ENCODE measurements at regions not wholly inside any gene's neighbourhood (a gene's known extent, or its start where the extent isn't known, plus 50 kb on each side); places are given as distances from the start of the nearest gene placed in this dataset.
A peak's percentile ranks its signal among the peaks of the same experiment; 100 is the strongest.

DNA sequence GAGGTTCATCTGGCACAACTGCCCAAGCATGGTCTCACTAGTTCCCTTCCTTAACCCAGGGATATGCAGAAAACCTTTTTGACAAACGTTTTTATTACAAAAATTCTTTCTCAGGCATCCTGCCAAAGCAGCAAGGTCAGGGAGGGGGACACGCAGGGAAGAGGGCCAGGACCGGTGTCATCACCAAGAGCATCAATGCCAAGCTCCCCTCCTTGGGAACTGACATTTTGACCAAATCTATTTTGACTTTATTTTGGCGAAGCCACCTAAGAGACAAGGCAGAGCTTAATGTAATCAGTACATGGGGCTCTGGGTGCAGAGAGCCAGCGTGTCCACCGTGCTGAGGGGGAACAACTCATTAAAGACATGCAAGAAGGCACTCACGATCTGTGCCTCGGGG is 265.2 kb downstream of the CBLN1 start:
- peaks cover 0 to 4% (median 0%) of the 10 kb centered on the region in 3 donors for H3K4me1 ChIP-seq (ENCODE audit: control insufficient read depth in 2 of 3, insufficient read depth in 2 of 3, low read depth in 1 of 3, low read length in 3 of 3)
- no peaks in the 10 kb centered on the region for H3K36me3 ChIP-seq (ENCODE audit: control insufficient read depth in 2 of 3, insufficient read depth in 3 of 3, low read length in 3 of 3)
- intact Hi-C loops (cut with DNase I): no loop called here
- no peak for FAIRE-seq
- H3K9ac ChIP-seq (ENCODE audit: low read length in 3 of 3): no peak overlapping the region
- no peak overlapping the region for H3K27ac ChIP-seq (ENCODE audit: low read depth in 2 of 2, low read length in 2 of 2)
- H3K4me3 ChIP-seq (ENCODE audit: low read length in 3 of 3): no peak overlapping the region
- peak in 1 of 5 donors; percentile 22 for DNase-seq
- TF ChIP-seq, protein P1, sequence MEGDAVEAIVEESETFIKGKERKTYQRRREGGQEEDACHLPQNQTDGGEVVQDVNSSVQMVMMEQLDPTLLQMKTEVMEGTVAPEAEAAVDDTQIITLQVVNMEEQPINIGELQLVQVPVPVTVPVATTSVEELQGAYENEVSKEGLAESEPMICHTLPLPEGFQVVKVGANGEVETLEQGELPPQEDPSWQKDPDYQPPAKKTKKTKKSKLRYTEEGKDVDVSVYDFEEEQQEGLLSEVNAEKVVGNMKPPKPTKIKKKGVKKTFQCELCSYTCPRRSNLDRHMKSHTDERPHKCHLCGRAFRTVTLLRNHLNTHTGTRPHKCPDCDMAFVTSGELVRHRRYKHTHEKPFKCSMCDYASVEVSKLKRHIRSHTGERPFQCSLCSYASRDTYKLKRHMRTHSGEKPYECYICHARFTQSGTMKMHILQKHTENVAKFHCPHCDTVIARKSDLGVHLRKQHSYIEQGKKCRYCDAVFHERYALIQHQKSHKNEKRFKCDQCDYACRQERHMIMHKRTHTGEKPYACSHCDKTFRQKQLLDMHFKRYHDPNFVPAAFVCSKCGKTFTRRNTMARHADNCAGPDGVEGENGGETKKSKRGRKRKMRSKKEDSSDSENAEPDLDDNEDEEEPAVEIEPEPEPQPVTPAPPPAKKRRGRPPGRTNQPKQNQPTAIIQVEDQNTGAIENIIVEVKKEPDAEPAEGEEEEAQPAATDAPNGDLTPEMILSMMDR (IDR thresholded peaks at IDR 0.05; ENCODE audit: borderline replicate concordance, extremely low read depth, insufficient read depth): no peak
- H3K27me3 ChIP-seq (ENCODE audit: control insufficient read depth, insufficient read depth, low read length): no peaks in the 10 kb centered on the region
- H3K9me3 ChIP-seq (ENCODE audit: control insufficient read depth in 2 of 3, insufficient read depth in 1 of 3, low read length in 3 of 3): peaks cover 0 to 1% (median 0%) of the 10 kb centered on the region in 3 donors

DNA sequence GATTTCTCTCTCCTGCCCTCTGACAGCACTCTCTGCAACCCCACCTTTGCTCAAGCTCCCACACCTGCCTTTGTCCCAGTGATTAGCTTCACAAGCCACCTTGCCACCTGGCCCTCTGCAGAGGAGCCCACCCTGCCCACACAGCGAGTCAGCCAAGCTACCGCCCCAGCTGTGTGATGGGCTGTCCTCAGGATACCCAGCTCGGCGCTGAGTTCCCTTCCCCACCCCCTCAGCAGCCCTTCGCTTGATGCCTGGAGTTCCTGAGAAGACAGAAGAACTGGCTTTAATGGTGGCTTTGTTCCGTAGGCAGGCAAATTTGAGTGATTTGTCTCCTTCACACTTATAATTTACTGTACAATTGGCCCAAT is 266.4 kb downstream of the CBLN1 start:
- Histone ChIP-seq H3K36me3 (ENCODE audit: control insufficient read depth in 2 of 3, insufficient read depth in 3 of 3, low read length in 3 of 3) (no peaks in the 10 kb centered on the region), H3K9me3 (ENCODE audit: control insufficient read depth in 2 of 3, insufficient read depth in 1 of 3, low read length in 3 of 3) (peaks cover 0 to 1% (median 0%) of the 10 kb centered on the region in 3 donors), H3K27ac (ENCODE audit: low read depth in 2 of 2, low read length in 2 of 2) (no peak overlapping the region), H3K4me1 (ENCODE audit: control insufficient read depth in 2 of 3, insufficient read depth in 2 of 3, low read depth in 1 of 3, low read length in 3 of 3) (peaks cover 0 to 4% (median 0%) of the 10 kb centered on the region in 3 donors), H3K4me3 (ENCODE audit: low read length in 3 of 3) (no peak overlapping the region), H3K27me3 (ENCODE audit: control insufficient read depth, insufficient read depth, low read length) (no peaks in the 10 kb centered on the region), H3K9ac (ENCODE audit: low read length in 3 of 3) (no peak overlapping the region)
- intact Hi-C loops (cut with DNase I): no loop called here
- TF ChIP-seq, protein P1 (IDR thresholded peaks at IDR 0.05; ENCODE audit: borderline replicate concordance, extremely low read depth, insufficient read depth): no peak
- DNase-seq (peak in 1 of 5 donors; percentile 30), FAIRE-seq (no peak)

DNA sequence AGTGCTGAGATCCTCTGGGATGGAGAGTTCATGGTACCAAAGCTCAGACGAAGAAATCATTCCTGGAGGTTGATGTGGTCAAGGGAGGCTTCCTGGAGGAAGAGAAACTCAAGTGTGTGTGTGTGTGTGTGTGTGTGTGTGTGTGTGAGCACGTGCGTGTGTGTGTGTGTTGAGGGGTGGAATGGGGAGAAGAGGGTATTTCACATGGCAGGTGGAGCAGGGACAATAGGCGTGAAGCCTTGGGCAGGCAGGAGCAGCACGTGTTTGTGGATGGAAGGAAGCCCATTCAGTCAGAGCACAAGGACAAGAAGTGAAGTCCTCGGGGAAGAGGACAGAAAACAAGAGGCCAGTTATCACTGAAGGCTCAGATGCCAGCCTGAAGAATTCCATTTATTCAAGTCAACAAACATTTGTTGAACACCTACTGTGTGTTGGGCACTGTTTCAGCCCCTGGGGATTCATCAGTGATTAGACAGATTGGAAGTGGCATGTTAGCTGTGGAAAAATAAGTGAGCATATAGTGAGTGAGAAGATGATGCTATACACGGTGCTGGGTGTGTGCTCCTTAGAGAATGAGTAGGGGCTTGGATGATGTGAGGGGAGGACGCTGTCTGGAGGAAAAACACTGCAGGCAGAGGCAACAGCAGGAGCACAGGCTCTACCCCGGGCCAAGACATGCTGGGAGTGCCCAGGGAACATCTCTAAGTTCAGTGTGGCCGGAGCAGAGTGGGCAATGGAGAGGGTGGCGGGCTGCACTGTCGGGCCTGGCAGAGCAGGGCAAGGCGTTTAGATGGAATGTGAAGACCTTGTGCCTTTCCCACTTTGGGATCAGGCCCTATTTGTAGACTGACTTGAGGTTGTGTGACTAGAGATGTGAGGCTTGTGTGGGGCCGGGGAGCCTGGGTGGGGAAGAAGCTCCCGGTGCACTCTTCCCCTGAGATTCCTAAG is 267.1 kb downstream of the CBLN1 start:
- DNase-seq (peak in 1 of 5 donors; percentile 25), FAIRE-seq (no peak)
- H3K9me3 ChIP-seq (ENCODE audit: control insufficient read depth in 2 of 3, insufficient read depth in 1 of 3, low read length in 3 of 3): peaks cover 0 to 1% (median 0%) of the 10 kb centered on the region in 3 donors
- intact Hi-C loops (cut with DNase I): no loop called here
- no peak overlapping the region for H3K9ac ChIP-seq (ENCODE audit: low read length in 3 of 3)
- H3K36me3 ChIP-seq (ENCODE audit: control insufficient read depth in 2 of 3, insufficient read depth in 3 of 3, low read length in 3 of 3): no peaks in the 10 kb centered on the region
- H3K27ac ChIP-seq (ENCODE audit: low read depth in 2 of 2, low read length in 2 of 2): no peak overlapping the region
- peaks cover 0 to 4% (median 0%) of the 10 kb centered on the region in 3 donors for H3K4me1 ChIP-seq (ENCODE audit: control insufficient read depth in 2 of 3, insufficient read depth in 2 of 3, low read depth in 1 of 3, low read length in 3 of 3)
- TF ChIP-seq, protein P1 (IDR thresholded peaks at IDR 0.05; ENCODE audit: borderline replicate concordance, extremely low read depth, insufficient read depth): no peak
- H3K4me3 ChIP-seq (ENCODE audit: low read length in 3 of 3): no peak overlapping the region
- H3K27me3 ChIP-seq (ENCODE audit: control insufficient read depth, insufficient read depth, low read length): no peaks in the 10 kb centered on the region
